C4-2B (cell line): ENCODE measurements at regions not wholly inside any gene's neighbourhood (a gene's known extent, or its start where the extent isn't known, plus 50 kb on each side); places are given as distances from the start of the nearest gene placed in this dataset.

Source experiments
- CTCF ChIP-seq: fragments of 450-650 bp; conservative IDR thresholded peaks from 2 replicates; pipeline ENCODE4 v1.5.1; 2017; ENCODE audit warnings: mild to moderate bottlenecking
- ZFX ChIP-seq: fragments of 450-650 bp; IDR thresholded peaks from 2 replicates; pipeline ENCODE4 v1.6.1; 2017

- TF ChIP-seq ZFX (no peak), CTCF (no peak)
Measured at GRCh38 chr7:145989469-145989868, 127.1 kb upstream of the CNTNAP2 start.
